Midbrain (tissue), 1 donor: ENCODE measurements at regions not wholly inside any gene's neighbourhood (a gene's known extent, or its start where the extent isn't known, plus 50 kb on each side); places are given as distances from the start of the nearest gene placed in this dataset.

Source experiments
- DNase-seq: peaks from one replicate; lab custom pipeline; 2025; lab: John Stamatoyannopoulos, UW

- DNase-seq, result no peak
Observed at GRCh38 chr6:85396159-85396808, 53.6 kb upstream of the NT5E start.

GRCh38 chr6:85395746-85396145 lies 54.1 kb upstream of the NT5E start:
- no peak for DNase-seq

GRCh38 chr6:85394853-85395538 lies 54.9 kb upstream of the NT5E start:
- peak; percentile 24 for DNase-seq

- DNase-seq, result no peak
Observed at GRCh38 chr6:85394199-85394598, 55.7 kb upstream of the NT5E start.

- no peak for DNase-seq
Observed at GRCh38 chr6:85392379-85392778, 57.5 kb upstream of the NT5E start.

- DNase-seq, result no peak
Observed at GRCh38 chr6:85390775-85391174, 59.1 kb upstream of the NT5E start.

- no peak for DNase-seq
Observed at GRCh38 chr6:85390105-85390728, 59.7 kb upstream of the NT5E start.

GRCh38 chr6:85389151-85389797 lies 60.6 kb upstream of the NT5E start:
- no peak for DNase-seq

- peak; percentile 43 for DNase-seq
Observed at GRCh38 chr6:85388531-85388930, 61.4 kb upstream of the NT5E start.

GRCh38 chr6:85385636-85386315 lies 64.1 kb upstream of the NT5E start:
- no peak for DNase-seq

GRCh38 chr6:85383042-85383441 lies 66.8 kb upstream of the NT5E start:
- DNase-seq, result no peak

- no peak for DNase-seq
Observed at GRCh38 chr6:85382541-85382940, 67.3 kb upstream of the NT5E start.

- DNase-seq, result no peak
Observed at GRCh38 chr6:85372915-85373270, 77.0 kb upstream of the NT5E start.

- DNase-seq, result no peak
Observed at GRCh38 chr6:85372188-85372914, 77.5 kb upstream of the NT5E start.

GRCh38 chr6:85368631-85369030 lies 81.3 kb upstream of the NT5E start:
- no peak for DNase-seq

- DNase-seq, result no peak
Observed at GRCh38 chr6:85364344-85364743, 85.5 kb upstream of the NT5E start.

- no peak for DNase-seq
Observed at GRCh38 chr6:85363870-85364269, 86.0 kb upstream of the NT5E start.

GRCh38 chr6:85362652-85363310 lies 87.1 kb upstream of the NT5E start:
- no peak for DNase-seq

GRCh38 chr6:85361643-85362014 lies 88.3 kb upstream of the NT5E start:
- DNase-seq, result no peak

GRCh38 chr6:85360794-85361642 lies 88.9 kb upstream of the NT5E start:
- DNase-seq, result no peak
